ENCODE measurements at regions not wholly inside any gene's neighbourhood (a gene's known extent, or its start where the extent isn't known, plus 50 kb on each side); places are given as distances from the start of the nearest gene placed in this dataset.

DNA sequence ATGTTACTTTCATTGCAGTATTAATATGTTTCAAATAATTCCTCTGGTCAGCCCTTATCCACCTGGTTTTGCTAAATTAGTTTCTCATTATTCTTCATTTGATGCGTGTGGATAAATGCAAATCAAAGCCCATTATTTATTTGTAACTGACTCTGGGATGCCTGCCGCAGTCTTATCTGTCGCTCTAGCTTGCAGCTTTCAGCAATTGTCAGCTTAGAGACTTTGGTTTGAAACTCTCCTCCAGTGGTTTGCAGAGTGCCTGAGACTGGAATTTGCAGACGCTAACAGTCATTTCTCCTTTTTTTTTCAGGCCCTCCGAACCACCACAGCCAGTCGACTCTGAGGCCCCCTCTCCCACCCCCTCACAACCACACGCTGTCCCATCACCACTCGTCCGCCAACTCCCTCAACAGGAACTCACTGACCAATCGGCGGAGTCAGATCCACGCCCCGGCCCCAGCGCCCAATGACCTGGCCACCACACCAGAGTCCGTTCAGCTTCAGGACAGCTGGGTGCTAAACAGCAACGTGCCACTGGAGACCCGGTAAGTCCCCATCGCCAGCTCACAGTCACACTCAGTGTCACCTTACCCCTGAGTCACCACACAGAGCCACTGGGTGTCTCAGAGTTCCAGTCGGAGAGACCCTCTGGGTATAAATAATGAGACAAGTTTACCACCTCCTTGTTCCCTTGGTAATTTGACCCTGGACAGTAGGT lies 339.0 kb upstream of the WWC1 start:
- H3K4me3 ChIP-seq (ENCODE audit: control insufficient read depth, low read depth, low read length) = no peak overlapping the region
- no peak for DNase-seq (ENCODE audit: low read depth)
- TF ChIP-seq, protein P1, sequence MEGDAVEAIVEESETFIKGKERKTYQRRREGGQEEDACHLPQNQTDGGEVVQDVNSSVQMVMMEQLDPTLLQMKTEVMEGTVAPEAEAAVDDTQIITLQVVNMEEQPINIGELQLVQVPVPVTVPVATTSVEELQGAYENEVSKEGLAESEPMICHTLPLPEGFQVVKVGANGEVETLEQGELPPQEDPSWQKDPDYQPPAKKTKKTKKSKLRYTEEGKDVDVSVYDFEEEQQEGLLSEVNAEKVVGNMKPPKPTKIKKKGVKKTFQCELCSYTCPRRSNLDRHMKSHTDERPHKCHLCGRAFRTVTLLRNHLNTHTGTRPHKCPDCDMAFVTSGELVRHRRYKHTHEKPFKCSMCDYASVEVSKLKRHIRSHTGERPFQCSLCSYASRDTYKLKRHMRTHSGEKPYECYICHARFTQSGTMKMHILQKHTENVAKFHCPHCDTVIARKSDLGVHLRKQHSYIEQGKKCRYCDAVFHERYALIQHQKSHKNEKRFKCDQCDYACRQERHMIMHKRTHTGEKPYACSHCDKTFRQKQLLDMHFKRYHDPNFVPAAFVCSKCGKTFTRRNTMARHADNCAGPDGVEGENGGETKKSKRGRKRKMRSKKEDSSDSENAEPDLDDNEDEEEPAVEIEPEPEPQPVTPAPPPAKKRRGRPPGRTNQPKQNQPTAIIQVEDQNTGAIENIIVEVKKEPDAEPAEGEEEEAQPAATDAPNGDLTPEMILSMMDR (conservative IDR thresholded peaks at IDR 0.05; ENCODE audit: control insufficient read depth, insufficient read depth, low read depth, low read length) = no peak

DNA sequence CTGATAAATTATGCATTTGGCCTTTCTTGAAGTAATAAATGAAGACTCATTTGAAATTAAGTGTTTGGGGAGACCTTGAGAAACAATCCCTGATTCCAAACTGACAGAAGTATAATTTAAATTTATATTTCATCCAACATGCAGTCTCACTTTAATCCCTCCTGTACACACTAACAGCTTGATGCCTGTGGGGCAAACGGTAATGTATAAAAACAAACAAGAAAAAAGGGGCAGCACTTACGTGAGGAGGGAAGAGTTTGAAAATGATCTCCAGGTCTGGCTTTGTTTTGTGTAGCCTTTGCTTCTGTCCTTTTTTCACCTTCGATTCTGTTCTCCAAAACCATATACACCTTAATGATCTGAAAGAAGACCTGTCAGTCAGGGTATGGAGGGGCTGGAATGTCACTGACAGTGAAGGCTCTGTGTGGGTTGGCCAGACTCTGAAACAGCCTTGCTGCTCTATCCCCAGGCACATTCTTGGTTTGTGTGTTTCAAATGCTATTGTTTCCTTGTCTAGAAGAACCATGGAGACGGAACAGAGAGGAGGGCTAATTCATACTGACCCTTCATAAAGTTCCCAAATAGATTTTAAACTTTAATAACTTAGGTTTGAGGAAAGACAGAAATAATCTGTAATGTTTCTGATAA lies 338.2 kb upstream of the WWC1 start:
- TF ChIP-seq, protein P1 (conservative IDR thresholded peaks at IDR 0.05; ENCODE audit: control insufficient read depth, insufficient read depth, low read depth, low read length) = no peak
- DNase-seq (ENCODE audit: low read depth) = no peak
- no peak overlapping the region for H3K4me3 ChIP-seq (ENCODE audit: control insufficient read depth, low read depth, low read length)

DNA sequence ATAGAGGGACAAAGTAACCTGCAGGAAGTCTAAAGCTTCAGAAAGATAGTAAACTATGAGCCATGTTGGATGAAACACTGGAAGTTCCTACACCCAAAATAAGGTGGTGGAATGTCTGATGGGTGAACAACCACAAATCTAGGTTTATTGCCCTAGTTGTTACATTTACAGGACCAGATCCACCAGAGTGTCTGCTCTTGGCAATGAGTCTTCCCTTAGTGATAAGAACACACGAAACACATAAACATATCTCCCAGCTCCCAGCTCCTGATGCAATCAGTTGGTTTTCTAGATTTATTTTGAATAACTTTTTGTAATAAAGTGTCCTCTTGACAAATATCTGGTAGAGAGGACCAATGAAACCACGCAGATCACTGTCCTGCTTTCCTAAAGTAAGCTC lies 329.7 kb upstream of the WWC1 start:
- TF ChIP-seq, protein P1 (conservative IDR thresholded peaks at IDR 0.05; ENCODE audit: control insufficient read depth, insufficient read depth, low read depth, low read length) = no peak
- no peak overlapping the region for H3K4me3 ChIP-seq (ENCODE audit: control insufficient read depth, low read depth, low read length)
- DNase-seq (ENCODE audit: low read depth) = no peak

DNA sequence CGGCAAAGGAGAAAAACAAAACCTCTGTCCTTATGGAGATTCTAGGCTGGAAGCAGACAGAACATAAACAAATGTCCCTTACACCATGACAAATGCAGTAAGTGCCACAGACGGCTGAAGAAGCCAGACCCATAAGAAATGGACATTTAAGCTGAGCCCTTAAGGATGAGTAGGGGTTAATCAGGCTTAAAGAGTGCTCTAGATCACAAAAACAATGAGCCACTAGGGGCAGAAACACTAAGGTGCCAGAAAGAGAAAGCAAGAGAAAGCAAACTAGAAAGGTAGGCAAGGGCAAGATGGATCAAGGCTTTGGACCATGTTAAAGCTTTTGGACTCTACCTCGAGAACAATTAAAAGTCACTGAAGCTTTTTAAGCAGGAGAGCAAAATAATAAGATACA lies 326.9 kb upstream of the WWC1 start:
- H3K4me3 ChIP-seq (ENCODE audit: control insufficient read depth, low read depth, low read length) = no peak overlapping the region
- DNase-seq (ENCODE audit: low read depth) = no peak
- TF ChIP-seq, protein P1 (conservative IDR thresholded peaks at IDR 0.05; ENCODE audit: control insufficient read depth, insufficient read depth, low read depth, low read length) = peak; percentile 29

DNA sequence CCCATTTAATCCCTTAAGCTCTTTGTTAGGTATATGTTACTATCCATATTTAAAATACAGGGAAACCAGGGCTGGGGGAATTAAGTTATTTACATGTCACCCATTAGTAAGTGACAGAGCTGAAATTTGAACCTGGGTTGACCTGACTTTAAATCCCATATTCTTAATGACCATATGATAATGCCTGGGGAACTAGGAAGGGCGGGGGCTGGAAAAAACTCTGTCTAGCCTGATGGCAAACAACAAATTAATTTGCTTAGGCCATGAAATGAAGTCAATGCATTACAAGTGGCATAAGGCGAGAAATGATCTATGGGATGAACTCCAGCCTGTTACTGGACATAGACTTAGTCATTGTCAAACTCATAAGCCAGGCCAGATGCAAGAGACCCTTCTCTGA lies 325.7 kb upstream of the WWC1 start:
- H3K4me3 ChIP-seq (ENCODE audit: control insufficient read depth, low read depth, low read length) = no peak overlapping the region
- no peak for DNase-seq (ENCODE audit: low read depth)
- TF ChIP-seq, protein P1 (conservative IDR thresholded peaks at IDR 0.05; ENCODE audit: control insufficient read depth, insufficient read depth, low read depth, low read length) = no peak

DNA sequence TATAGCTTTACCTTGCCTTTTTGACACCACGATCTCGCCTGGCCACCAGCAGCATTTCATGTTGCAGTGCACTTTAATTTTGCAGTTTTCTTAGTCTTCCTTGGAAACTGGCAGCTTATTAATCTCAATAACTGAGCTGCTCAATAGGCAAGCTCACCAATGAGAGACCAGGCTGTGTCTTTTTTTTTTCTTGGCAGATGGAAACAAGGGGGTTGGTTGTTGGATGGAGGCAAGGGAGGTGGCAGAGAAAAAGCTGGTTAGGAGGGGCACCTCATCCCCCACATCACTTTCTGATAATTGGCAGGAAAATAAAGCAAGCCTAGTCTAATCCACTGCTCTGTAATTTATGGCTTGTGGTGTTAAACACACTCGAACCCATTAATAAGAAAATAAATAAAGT lies 324.5 kb upstream of the WWC1 start:
- DNase-seq (ENCODE audit: low read depth) = no peak
- TF ChIP-seq, protein P1 (conservative IDR thresholded peaks at IDR 0.05; ENCODE audit: control insufficient read depth, insufficient read depth, low read depth, low read length) = no peak
- no peak overlapping the region for H3K4me3 ChIP-seq (ENCODE audit: control insufficient read depth, low read depth, low read length)
